Gastrocnemius medialis (tissue), 4 donors: ENCODE measurements at regions not wholly inside any gene's neighbourhood (a gene's known extent, or its start where the extent isn't known, plus 50 kb on each side); places are given as distances from the start of the nearest gene placed in this dataset.

Experiments
- ATAC-seq, 2 donors: fragments of 150-250 bp; one replicate each; pipeline ENCODE4 v1.9.1; 2016
- DNase-seq, 2 donors: peaks; one replicate each; pipeline ENCODE4 v3.0.0-alpha.2; 2019
- H3K27ac ChIP-seq, 4 donors: fragments of 200-600 bp; sonication (generic); 1 replicate in 1 of 4; 2 replicates in 3 of 4; pipeline ENCODE4 v1.5.1; 2016 to 2018; ENCODE audit warnings: mild to moderate bottlenecking in 2 of 4, moderate library complexity in 1 of 4
- H3K27me3 ChIP-seq, 3 donors: fragments of 200-600 bp; sonication (generic) in 2 of 3; 1 replicate in 1 of 3; 2 replicates in 2 of 3; pipeline versions ENCODE4 v1.5.1 to v1.6.0; 2016 to 2019; ENCODE audit warnings: mild to moderate bottlenecking in 1 of 3, moderate library complexity in 1 of 3
- H3K36me3 ChIP-seq, 2 donors: fragments of 200-600 bp; sonication (generic) in 1 of 2; one replicate each; pipeline ENCODE4 v1.5.1; 2017 to 2018
- H3K4me1 ChIP-seq, 2 donors: fragments of 200-600 bp; sonication (generic) in 1 of 2; one replicate each; pipeline ENCODE4 v1.5.1; 2016 to 2017; ENCODE audit warnings: mild to moderate bottlenecking in 2 of 2
- H3K4me3 ChIP-seq, 4 donors: fragments of 200-600 bp; sonication (generic) in 3 of 4; 1 replicate in 1 of 4; 2 replicates in 3 of 4; pipeline ENCODE4 v1.5.1; 2016 to 2019; ENCODE audit warnings: mild to moderate bottlenecking in 2 of 4
- H3K9me3 ChIP-seq, 3 donors: fragments of 200-600 bp; sonication (generic) in 2 of 3; 1 replicate in 1 of 3; 2 replicates in 2 of 3; pipeline ENCODE4 v1.5.1; 2016 to 2019
- CTCF ChIP-seq, 5 experiments: fragments of 450-650 bp in 3 of 5; fragments of 200-600 bp in 2 of 5; sonication (generic) in 2 of 5; IDR thresholded peaks in 4 of 5; conservative IDR thresholded peaks in 1 of 5; 1 replicate in 4 of 5; 2 replicates in 1 of 5; pipeline ENCODE4 v1.5.1; 2016 to 2019; ENCODE audit warnings: antibody characterized with exemption in 5 of 5, mild to moderate bottlenecking in 3 of 5, moderate library complexity in 3 of 5
- POLR2A ChIP-seq, 2 donors: fragments of 450-650 bp; IDR thresholded peaks; one replicate each; pipeline ENCODE4 v1.6.1; 2017; ENCODE audit warnings: antibody characterized with exemption in 2 of 2, mild to moderate bottlenecking in 2 of 2, moderate library complexity in 2 of 2
- in situ Hi-C, 4 donors: fragments of 200-750 bp; cut with MboI; loops; one replicate each; pipeline versions ENCODE4 v1.15.0 to v1.8.0; 2017; ENCODE audit warnings: low sequenced_read_pairs in 4 of 4
- intact Hi-C: fragments of 100-400 bp; cut with DNase I; formaldehyde crosslinking; loops from one replicate; pipeline ENCODE4 v1.15.1; 2023; ENCODE audit warnings: low total_unique reads

GRCh38 chr20:19009081-19009688, 195.6 kb downstream of the SCP2D1 start:
- Histone ChIP-seq H3K27me3 (no peaks in the 10 kb centered on the region), H3K4me1 (peaks cover 0 to 17% of the 10 kb centered on the region in 2 donors), H3K36me3 (no peaks in the 10 kb centered on the region), H3K9me3 (no peaks in the 10 kb centered on the region), H3K4me3 (no peak overlapping the region), H3K27ac (no peak overlapping the region)
- intact Hi-C loops: no loop called here
- in situ Hi-C loops: no loop called here
- DNase-seq (no peak), ATAC-seq (no peak)
- TF ChIP-seq CTCF (IDR thresholded peaks at IDR 0.05 in 4 of 5, conservative IDR thresholded peaks at IDR 0.05 in 1 of 5) (no peak), POLR2A (IDR thresholded peaks at IDR 0.05) (no peak)

GRCh38 chr20:19012676-19013075, 199.1 kb downstream of the SCP2D1 start:
- no peaks in the 10 kb centered on the region for H3K9me3 ChIP-seq
- no peak for DNase-seq
- H3K4me1 ChIP-seq: peaks cover 0 to 17% of the 10 kb centered on the region in 2 donors
- intact Hi-C loops: loop anchor here (5.0 kb wide), 1 partner anchor 50 kb away; no protein-coding TSS in a partner anchor
- H3K27ac ChIP-seq: no peak overlapping the region
- peak; percentile 83 to 86 for ATAC-seq
- H3K36me3 ChIP-seq: no peaks in the 10 kb centered on the region
- in situ Hi-C loops: no loop called here
- no peak overlapping the region for H3K4me3 ChIP-seq
- H3K27me3 ChIP-seq: no peaks in the 10 kb centered on the region
- TF ChIP-seq POLR2A (IDR thresholded peaks at IDR 0.05): no peak

GRCh38 chr20:19013907-19014306, 198.5 kb upstream of the SLC24A3 start:
- intact Hi-C loops (loop anchor here (5.0 kb wide), 1 partner anchor 52 kb away; no protein-coding TSS in a partner anchor), in situ Hi-C loops (no loop called here)
- ATAC-seq (no peak), DNase-seq (no peak)
- Histone ChIP-seq H3K4me3 (no peak overlapping the region), H3K36me3 (no peaks in the 10 kb centered on the region), H3K27ac (no peak overlapping the region), H3K9me3 (no peaks in the 10 kb centered on the region), H3K4me1 (peaks cover 0 to 17% of the 10 kb centered on the region in 2 donors), H3K27me3 (no peaks in the 10 kb centered on the region)
- TF ChIP-seq CTCF (IDR thresholded peaks at IDR 0.05 in 4 of 5, conservative IDR thresholded peaks at IDR 0.05 in 1 of 5): no peak
- no peak for TF ChIP-seq POLR2A (IDR thresholded peaks at IDR 0.05)

- intact Hi-C loops: no loop called here
- in situ Hi-C loops: no loop called here
- Histone ChIP-seq H3K4me1 (peaks cover 0 to 17% of the 10 kb centered on the region in 2 donors), H3K27me3 (no peaks in the 10 kb centered on the region), H3K4me3 (no peak overlapping the region), H3K36me3 (no peaks in the 10 kb centered on the region), H3K27ac (peak overlapping the region in 2 of 4 donors; percentile 18), H3K9me3 (no peaks in the 10 kb centered on the region)
- DNase-seq (peak in 1 of 2 donors; percentile 48), ATAC-seq (peak in 1 of 2 donors; percentile 43)
- TF ChIP-seq CTCF (IDR thresholded peaks at IDR 0.05 in 4 of 5, conservative IDR thresholded peaks at IDR 0.05 in 1 of 5) (no peak), POLR2A (IDR thresholded peaks at IDR 0.05) (no peak)
Observed at GRCh38 chr20:19015351-19016139, 196.9 kb upstream of the SLC24A3 start.

- H3K27me3 ChIP-seq: no peaks in the 10 kb centered on the region
- no peak overlapping the region for H3K27ac ChIP-seq
- no peak for ATAC-seq
- H3K36me3 ChIP-seq: no peaks in the 10 kb centered on the region
- no peak for DNase-seq
- intact Hi-C loops (no loop called here), in situ Hi-C loops (no loop called here)
- no peaks in the 10 kb centered on the region for H3K9me3 ChIP-seq
- H3K4me1 ChIP-seq: peaks cover 0 to 17% of the 10 kb centered on the region in 2 donors
- H3K4me3 ChIP-seq: no peak overlapping the region
- TF ChIP-seq CTCF (IDR thresholded peaks at IDR 0.05 in 4 of 5, conservative IDR thresholded peaks at IDR 0.05 in 1 of 5) (no peak), POLR2A (IDR thresholded peaks at IDR 0.05) (no peak)
Observed at GRCh38 chr20:19016140-19016497, 196.3 kb upstream of the SLC24A3 start.
